ENCODE measurements at regions not wholly inside any gene's neighbourhood (a gene's known extent, or its start where the extent isn't known, plus 50 kb on each side); places are given as distances from the start of the nearest gene placed in this dataset.

DNA sequence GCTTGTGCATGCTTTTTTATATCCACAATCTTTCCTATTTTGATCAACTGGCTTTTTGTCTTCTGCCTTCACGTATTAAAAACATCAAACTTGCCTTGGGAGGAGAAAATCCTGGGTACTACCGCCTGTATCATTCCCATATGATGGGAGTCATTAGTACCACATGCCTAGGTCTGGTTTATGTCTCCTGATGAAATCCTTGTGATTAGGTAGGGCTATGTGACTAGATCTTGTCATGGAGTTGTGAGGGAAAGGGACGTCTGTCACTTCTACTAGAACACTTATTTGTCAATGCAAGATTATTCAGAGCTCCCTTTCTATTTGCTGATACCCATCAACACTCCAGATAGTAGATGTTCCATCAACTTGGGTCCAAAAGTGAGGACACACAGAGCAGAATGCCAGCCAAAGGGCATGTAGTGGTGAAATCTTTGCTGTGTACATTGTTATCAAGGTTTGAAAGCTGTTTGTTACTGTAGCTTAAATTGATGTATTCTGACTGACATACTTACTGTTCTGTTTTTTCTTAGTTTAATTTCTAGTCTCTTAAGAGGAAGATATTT, 621.8 kb upstream of the NR5A2 start:
- TF ChIP-seq, protein P1, sequence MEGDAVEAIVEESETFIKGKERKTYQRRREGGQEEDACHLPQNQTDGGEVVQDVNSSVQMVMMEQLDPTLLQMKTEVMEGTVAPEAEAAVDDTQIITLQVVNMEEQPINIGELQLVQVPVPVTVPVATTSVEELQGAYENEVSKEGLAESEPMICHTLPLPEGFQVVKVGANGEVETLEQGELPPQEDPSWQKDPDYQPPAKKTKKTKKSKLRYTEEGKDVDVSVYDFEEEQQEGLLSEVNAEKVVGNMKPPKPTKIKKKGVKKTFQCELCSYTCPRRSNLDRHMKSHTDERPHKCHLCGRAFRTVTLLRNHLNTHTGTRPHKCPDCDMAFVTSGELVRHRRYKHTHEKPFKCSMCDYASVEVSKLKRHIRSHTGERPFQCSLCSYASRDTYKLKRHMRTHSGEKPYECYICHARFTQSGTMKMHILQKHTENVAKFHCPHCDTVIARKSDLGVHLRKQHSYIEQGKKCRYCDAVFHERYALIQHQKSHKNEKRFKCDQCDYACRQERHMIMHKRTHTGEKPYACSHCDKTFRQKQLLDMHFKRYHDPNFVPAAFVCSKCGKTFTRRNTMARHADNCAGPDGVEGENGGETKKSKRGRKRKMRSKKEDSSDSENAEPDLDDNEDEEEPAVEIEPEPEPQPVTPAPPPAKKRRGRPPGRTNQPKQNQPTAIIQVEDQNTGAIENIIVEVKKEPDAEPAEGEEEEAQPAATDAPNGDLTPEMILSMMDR (IDR thresholded peaks at IDR 0.05): no peak
- TF ChIP-seq POLR2A (IDR thresholded peaks at IDR 0.05): no peak

All from vagina (tissue), 2 donors.